GM19372 (cell line): ENCODE measurements at regions not wholly inside any gene's neighbourhood (a gene's known extent, or its start where the extent isn't known, plus 50 kb on each side); places are given as distances from the start of the nearest gene placed in this dataset.
A peak's percentile ranks its signal among the peaks of the same experiment; 100 is the strongest.
"Not testable (repeated sequence)": the region's sequence is repeated elsewhere in the genome, so short reads cannot be mapped to it uniquely, and the experiment has no call there.

ENCODE experiments used
- ATAC-seq: cut with Tn5 transposase; IDR thresholded peaks from one replicate; pipeline ENCODE4 v1.9.1; 2021; ENCODE audit warnings: mild to moderate bottlenecking, low read depth, moderate library complexity; ENCODE audit not compliant: unreplicated experiment

GRCh38 chr12:76186131-76186906 lies 101.8 kb upstream of the NAP1L1 start:
- no peak for ATAC-seq

GRCh38 chr12:76183459-76184186 lies 99.1 kb upstream of the NAP1L1 start:
- peak; percentile 66 for ATAC-seq

- no peak for ATAC-seq
Measured at GRCh38 chr12:76180401-76181277, 96.2 kb upstream of the NAP1L1 start.

- no peak for ATAC-seq
Measured at GRCh38 chr12:76178452-76178851, 94.0 kb upstream of the NAP1L1 start.

- ATAC-seq = no peak
Measured at GRCh38 chr12:76177821-76178220, 93.3 kb upstream of the NAP1L1 start.

- no peak for ATAC-seq
Measured at GRCh38 chr12:76176940-76177339, 92.5 kb upstream of the NAP1L1 start.

- not testable (repeated sequence) for ATAC-seq
Measured at GRCh38 chr12:76175946-76176345, 91.5 kb upstream of the NAP1L1 start.

- no peak for ATAC-seq
Measured at GRCh38 chr12:76173756-76174155, 89.3 kb upstream of the NAP1L1 start.

- peak; percentile 97 for ATAC-seq
Measured at GRCh38 chr12:76158518-76159321, 74.2 kb upstream of the NAP1L1 start.

GRCh38 chr12:76156726-76157125 lies 72.2 kb upstream of the NAP1L1 start:
- no peak for ATAC-seq

GRCh38 chr12:76156314-76156713 lies 71.8 kb upstream of the NAP1L1 start:
- no peak for ATAC-seq

GRCh38 chr12:76155157-76155670 lies 70.7 kb upstream of the NAP1L1 start:
- no peak for ATAC-seq

GRCh38 chr12:76153616-76154015 lies 69.1 kb upstream of the NAP1L1 start:
- no peak for ATAC-seq

- peak; percentile 85 for ATAC-seq
Measured at GRCh38 chr12:76152181-76152807, 67.8 kb upstream of the NAP1L1 start.

GRCh38 chr12:76144245-76144549 lies 59.7 kb upstream of the NAP1L1 start:
- ATAC-seq = no peak

GRCh38 chr12:76143343-76144244 lies 59.1 kb upstream of the NAP1L1 start:
- ATAC-seq = peak; percentile 99

GRCh38 chr12:76142305-76142704 lies 57.8 kb upstream of the NAP1L1 start:
- ATAC-seq = no peak

GRCh38 chr12:76138656-76139055 lies 54.2 kb upstream of the NAP1L1 start:
- no peak for ATAC-seq

GRCh38 chr12:76137606-76138005 lies 53.1 kb upstream of the NAP1L1 start:
- no peak for ATAC-seq
